Liver (tissue), 3 donors: ENCODE measurements at regions not wholly inside any gene's neighbourhood (a gene's known extent, or its start where the extent isn't known, plus 50 kb on each side); places are given as distances from the start of the nearest gene placed in this dataset.

ENCODE experiments used
- CTCF ChIP-seq: fragments of 150-350 bp; IDR thresholded peaks from 2 replicates; pipeline ENCODE4 v1.5.1; 2017; ENCODE audit warnings: improper control_type of control experiment, low read depth, low read length; ENCODE audit not compliant: missing input control
- JUND ChIP-seq, 2 donors: IDR thresholded peaks; 2 replicates each; pipeline ENCODE4 v1.6.1; 2016; ENCODE audit warnings: antibody characterized with exemption in 2 of 2
- RAD21 ChIP-seq, 2 donors: IDR thresholded peaks; 2 replicates each; pipeline ENCODE4 v1.6.1; 2016; ENCODE audit warnings: antibody characterized with exemption in 2 of 2, mild to moderate bottlenecking in 2 of 2
- donor health status: healthy.
- donor health status: healthy.

GRCh38 chr7:130874071-130874915, 140.3 kb upstream of the KLF14 start:
- TF ChIP-seq JUND (IDR thresholded peaks at IDR 0.05) (no peak), RAD21 (IDR thresholded peaks at IDR 0.05) (no peak), CTCF (no peak)
